ENCODE measurements at regions not wholly inside any gene's neighbourhood (a gene's known extent, or its start where the extent isn't known, plus 50 kb on each side); places are given as distances from the start of the nearest gene placed in this dataset.

DNA sequence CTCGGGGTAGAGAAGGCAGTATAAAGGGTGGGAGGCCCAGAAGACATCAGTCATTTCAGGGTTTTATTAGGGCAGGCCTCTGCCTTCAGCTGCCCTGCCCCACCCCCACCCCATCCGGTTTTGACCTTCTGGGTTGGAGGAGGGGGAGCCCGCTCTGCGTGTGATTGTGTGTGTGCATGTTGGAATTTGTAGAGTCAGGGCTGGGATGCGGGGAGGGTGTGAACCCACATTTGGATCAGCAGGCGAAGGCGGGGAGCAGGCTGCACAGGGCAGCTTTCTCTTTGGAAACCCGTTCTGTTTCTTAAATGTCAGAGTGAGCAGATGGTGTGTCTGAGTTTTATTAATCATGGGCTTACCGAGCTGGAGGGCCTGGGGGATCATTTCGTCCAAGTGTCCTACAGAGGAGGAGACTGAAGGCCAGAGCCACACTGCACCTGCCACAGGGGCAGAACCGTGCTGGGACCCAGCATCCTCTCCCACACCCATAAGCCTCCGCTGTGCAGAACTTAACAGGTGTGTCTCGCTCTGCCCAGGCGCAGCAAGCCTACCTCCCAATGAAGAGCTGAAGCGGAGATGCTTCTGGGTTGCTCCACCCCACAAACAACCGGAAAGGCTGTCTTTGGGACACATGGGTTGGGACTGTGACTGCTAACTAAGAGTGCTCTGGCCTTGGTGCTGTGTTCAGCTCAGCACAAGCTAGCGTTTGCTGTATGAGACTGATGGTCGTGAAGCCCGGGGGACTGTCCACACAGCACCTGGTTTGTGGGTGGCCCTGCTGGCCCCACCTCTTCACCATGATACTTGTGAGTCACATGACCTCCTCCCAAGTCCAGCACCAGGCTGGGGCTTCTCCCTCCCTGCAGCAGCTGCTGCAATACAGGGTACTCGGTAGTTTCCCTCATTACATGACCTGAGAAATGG, 70.9 kb upstream of the GSE1 start:
- DNase-seq (ENCODE audit: low read depth): no peak

DNA sequence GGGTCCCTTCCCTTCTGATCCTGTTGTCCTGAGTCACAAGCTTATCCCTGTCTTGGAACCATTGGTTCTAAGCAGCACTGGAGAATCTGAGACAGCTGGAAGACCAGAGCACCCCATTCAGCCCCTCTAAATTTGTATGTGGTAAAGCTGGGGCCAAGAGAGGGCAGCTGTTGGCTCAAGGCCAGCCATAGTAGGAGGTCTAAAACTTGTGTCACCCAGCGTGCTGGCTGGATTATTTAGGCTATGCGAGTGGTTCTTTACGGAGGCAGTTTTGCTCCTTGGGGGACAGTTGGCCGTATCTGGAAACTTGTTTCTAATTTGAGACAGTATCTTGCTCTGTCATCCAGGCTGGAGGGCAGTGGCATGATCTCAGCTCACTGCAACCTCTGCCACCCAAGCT, 69.6 kb upstream of the GSE1 start:
- no peak for DNase-seq (ENCODE audit: low read depth)

DNA sequence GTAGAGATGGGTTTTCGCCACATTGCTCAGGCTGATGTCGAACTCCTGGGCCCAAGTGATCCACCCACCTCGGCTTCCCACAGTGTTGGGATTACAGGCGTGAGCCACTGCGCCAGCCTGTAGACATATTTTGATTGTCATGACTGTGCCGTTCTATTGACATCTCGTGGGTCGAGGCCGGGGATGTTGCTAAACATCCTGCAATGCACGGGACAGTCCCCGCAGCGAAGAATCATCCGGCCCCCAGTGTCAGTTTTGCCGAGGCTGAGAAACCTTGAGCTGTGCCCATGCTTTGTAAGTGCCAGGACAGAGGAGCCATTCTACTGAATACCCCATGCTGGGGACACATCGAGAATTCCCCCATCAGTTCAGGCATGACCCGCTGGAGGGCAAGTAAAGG, 69.1 kb upstream of the GSE1 start:
- DNase-seq (ENCODE audit: low read depth): no peak

DNA sequence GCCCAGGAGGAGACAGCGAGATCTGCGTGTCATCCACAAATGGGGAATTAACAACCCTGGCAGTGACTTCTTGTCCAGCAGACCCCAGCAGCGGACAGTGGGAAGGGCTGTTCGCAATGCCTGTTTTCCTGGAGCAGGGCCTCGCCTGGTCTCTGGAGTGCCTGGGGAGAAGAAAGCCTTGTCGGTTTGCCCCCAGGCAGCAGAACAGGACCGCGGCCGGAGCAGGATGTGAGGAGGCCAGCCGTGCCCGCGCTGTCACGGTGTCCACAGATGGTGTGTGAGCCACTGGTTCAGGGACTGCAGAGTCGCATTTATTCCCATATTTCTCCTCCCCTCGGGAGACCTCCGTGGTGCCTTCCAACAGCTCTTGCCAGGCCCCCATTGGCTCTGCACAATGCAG, 68.5 kb upstream of the GSE1 start:
- no peak for DNase-seq (ENCODE audit: low read depth)

DNA sequence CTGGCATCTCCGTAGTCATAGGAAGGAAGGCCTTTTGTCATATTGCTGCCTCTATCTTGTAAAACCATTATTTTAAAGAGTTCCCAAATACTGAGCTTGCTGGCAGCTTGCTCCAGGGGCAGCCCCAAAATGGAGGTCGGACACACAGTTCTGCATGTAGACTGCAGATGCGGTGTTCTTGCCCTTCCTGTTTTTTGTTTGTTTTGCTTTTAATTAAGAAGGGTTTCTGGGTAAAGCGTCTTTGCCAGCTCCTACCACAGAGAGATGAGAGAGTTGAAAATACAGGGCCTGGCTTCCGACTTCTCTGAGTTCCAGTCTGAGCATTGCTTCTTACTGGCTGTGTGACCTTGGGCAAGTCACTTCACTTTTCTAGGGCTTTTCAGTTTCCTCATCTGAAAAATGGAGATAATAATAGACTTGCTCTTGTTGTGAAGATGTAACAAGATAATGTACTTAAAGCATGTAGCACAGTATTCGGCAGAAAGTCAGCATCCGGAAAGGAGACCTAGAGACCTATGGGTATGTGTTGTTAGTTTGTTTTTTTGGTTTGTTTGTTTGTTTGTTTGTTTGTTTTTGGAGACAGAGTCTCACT, 67.8 kb upstream of the GSE1 start:
- no peak for DNase-seq (ENCODE audit: low read depth)

DNA sequence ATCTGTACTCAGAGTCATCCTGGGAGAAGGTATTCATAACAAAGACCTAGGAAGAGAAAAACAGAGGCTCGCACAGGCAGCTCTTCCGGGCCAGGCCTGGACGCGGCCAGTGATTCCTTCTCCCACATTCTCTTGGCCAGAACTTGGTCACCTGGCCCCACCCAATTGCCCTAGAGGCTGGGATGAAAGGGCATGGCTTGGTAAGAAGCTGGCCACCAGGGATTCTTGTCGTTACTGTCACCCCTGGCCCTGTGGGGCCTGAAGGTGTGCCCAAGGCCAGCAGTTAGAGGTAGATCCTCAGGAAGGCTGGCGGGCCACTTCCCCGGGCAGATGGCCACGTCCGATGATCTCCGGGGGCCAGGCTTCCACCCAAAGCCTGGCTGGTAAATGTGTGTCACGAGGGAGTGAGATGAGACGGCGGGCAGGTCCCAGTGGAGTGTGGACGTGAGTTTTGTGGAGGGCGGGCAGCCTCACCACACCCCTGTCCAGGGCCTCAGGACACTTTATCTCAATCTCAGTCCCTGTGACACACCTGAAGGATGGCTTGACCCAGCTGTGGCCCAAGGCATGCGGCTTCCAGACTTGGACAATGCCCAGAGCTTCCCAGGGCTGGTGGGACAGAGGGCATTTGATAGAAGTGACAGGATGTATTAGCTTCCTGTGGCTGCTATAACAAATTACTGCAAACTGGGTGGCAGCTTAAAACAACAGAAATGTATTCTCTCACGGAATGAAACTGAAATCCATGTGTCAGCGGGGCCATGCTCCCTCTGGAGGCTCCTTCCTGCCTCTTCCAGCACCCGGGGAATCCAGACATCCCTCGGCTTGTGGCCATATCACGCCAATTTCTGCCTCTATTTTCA, 66.3 kb upstream of the GSE1 start:
- no peak for DNase-seq (ENCODE audit: low read depth)

DNA sequence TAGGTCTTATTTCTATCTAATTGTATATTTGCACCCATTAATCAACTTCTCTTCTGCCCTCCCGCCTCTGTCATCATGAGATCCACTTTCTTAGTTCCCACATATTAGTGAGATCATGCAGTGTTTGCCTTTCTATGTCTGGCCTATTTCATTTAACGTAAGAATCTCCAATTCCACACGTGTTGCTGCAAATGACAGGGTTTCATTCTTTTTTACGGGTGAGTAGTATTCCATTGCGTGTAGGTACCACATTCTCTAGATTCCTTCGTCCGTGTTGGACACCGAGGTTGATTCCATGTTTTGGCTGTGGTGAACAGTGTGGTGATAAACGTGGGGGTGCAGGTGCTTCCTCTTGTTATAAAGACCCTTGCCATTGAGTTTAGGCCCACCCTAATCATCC, 64.7 kb upstream of the GSE1 start:
- no peak for DNase-seq (ENCODE audit: low read depth)

DNA sequence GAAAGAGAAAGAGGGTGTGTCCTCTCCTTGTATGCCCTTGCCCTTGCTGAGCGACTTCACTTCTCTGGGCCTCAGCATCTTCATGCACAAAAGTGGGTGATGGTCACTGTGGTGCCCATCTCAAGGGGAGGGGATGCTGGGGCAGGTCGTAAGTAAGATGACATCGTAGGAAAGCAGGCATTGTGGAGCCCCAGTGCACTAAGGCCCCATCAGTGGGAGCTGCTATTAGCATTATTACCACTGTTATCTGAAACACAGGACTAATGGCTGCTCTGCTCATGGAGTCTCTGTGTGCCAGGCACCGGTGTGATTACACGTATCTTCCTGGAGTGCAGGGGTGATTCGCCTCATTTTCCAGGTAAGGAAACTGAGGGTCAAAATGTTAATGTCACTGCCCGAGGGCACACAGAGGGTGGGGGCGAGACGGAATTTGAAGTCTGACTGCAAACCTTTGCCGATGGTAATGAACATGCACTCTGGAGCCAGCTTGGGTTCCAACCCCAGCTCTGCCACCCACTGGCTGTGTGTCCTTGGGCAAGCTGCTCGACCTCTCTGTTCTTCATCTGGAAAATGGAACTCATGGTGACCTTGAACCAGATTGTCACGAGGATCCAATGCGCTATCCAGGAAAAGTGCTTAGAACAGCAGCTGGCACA, 63.2 kb upstream of the GSE1 start:
- no peak for DNase-seq (ENCODE audit: low read depth)

DNA sequence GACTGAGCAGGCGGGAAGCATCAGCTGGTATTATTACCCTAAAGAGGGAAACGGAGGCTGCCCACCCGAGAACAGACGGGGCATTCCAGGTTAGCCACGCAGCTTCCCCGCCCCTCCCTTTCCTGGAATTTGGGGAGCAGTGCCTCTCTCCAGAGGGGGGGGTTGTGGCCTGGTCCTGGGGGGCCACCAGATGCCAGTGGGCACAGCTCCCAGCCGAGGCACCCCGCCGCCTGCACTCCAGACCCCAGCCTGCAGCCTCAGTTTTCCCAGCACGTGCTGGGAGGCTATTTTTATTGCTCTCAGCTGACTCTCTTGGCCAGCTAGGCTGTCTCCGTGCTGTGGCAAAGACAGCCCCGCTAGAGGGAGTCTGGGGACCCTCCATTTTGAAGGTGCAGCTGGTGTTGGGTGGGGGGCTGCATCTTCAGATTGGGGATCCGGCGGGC, 62.7 kb upstream of the GSE1 start:
- no peak for DNase-seq (ENCODE audit: low read depth)

DNA sequence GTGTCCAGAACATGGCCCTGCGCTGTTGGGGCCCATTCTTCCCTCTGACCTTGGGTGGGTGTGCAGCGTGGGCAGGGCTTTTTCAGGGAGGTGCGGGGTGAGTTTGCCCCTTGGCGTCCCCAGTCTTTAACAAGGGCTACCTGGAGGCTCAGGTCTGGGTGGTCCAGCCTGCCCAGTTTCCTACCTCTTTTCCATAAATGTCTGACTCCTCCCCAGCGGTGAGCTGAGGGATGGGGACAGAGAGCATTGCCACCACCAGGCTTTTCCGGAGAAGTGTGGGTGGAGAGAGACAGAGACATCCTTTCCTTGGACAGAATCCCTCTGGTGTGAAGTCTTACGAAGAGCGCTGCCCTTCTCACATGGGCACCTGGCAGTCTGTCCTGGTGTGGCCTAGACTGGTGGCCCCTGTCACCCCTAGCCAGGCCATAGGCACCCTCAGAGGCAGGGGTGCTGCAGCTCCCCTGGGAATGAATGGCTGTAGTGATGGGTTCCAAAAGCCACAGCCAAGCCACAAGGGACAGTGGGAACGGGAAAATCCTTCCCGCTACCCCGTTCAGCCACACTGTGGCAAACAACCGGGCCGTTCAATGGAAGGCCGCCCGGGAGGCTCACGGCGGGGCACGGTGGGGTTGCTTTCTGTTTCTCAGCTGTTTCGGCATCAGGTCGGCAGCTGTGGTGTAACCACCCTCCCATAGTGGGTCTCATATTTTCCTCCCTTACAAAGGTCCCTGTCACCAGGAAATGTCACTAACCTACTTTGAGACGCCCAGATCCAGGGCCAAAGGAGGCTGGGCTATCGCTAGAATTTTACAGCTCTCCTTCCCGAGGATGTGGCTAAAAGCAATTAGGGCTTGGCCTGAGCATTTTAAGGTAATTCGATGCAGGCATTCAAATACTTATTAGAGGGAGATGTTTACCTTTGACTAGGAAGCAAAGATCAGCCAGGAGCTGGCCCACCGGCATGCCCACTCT, 61.9 kb upstream of the GSE1 start:
- DNase-seq (ENCODE audit: low read depth): no peak

DNA sequence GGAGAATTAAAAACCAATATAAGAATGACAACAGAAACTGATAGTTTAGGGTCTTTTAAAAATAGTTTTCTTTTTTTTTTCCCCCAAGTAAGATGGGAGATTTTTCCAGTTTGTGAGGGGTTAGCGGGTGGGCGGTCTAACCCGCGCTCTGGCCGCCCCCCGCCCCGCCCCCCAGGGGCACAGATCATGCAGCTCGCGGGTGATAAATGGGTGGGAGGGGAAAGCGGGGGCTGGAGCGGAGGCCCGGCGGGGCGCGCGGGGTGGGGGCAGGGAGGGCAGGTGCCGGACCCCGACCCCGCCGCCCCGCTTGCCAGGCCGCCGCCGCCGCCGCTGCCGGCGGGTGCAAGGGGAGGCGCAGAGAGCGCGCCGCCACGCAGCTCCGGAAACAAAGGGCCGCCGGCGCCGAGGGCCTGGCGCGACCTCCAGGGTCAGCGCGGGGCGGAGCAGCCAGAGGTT, 60.1 kb upstream of the GSE1 start:
- DNase-seq (ENCODE audit: low read depth): no peak

DNA sequence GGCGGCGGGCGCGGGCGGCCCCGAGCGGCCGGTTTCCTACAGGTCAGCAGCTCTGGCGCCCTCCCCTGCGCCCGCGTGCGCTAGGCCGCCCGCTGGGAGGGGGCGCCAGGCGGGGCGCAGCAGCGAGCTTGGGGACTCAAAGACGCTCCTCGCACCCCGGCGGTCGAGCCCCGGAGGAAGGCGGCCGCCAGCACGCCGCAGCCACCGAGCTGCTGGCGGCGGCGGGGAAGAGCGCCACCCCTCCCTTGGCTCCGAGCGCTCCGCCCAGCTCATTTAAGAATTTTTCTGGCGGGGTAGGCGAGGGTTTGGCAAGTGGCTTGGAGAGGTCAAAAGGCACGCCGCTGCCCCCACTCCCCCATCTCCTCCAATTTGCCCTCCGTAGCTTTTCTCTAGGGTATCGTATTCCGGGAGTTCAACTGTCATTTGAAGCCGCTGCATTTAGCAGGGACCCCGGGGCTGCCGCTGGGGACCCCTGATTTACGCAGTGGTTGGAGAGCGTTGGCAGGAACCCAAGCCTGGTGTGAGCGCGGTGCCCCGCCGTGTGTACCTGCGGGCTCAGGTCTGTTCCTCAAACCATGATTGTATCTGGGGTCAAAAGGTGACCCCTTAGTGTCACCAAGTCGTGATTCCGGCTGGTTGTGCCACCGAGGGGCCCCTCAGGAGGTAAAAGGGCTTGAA, 59.5 kb upstream of the GSE1 start:
- no peak for DNase-seq (ENCODE audit: low read depth)

DNA sequence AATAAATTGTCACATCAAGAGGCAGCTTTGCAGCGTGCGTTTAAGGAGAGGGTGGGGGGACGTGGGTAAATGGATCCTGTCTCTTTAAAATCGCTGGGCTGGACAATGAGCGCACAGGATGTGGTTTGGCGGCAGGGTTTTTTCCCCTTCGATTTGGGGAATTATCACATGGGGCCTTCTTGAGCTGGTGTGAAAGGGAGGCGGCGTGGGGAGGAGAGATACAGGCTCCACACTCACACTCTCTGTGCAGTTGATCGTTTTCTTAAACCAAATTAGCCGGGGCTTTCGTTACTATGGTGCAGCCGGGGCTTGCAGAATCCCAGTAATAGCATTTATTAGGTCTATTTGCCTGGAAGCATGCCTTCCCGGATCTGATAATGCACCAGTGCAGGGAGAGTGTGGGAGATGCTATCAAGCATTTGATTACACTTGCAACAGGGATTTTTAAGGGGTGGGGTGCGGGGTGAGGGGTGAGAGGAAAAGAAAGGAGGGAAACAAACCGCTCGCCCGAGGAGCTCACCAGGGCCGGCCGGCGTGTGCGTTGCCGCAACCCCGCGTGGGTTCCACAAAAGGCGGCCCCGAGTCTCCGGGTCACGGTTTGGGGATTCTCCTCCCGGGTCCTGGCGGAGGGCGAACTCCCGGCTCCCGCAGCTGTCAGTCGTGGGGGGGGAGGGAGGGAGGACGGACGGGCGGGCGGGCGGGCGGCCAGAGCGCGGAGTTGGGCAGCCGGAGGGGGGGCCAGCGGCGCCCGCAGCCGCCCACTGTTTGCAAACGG, 58.8 kb upstream of the GSE1 start:
- peak; percentile 66 for DNase-seq (ENCODE audit: low read depth)

DNA sequence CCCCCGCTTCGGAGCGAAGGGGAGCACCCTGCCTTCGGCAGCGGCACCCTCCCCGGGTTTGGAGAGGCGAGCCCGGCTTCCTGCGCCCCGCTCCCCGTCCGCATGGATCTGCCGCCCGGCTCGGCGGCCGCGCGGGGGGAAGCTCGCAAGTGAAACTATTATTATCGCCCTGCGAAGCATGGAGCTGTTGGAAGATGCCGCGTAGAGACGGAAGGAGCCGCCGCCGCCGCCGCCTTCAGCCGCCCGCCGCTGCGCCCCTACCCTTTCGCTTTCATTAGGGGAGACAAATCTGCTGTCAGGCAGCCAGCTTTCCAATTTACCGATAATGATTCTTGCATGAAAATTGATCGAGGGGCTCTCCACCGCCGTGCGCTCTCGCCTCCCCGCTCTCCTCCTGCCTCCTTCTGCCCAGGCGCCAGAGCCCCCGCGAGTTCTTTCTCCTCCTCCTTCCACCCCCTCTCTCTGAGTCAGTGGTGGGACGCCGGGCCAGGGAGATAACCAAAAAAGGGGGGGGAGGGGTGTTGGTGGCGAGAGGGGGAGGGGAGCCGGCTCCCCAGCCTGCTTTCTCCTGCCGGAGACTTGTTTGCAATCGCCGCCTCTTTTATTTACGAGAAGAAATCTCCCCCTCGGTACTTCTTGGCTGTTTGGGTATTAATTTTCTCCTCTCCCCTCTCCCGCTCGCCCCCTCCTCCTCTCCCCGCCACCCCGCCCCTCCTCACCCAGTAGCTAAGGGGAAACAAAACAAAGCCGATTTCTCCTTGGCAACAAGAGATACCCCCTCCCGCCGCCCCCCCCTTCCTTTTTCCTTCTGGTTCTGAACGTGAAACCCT, 58.0 kb upstream of the GSE1 start:
- DNase-seq (ENCODE audit: low read depth): no peak

DNA sequence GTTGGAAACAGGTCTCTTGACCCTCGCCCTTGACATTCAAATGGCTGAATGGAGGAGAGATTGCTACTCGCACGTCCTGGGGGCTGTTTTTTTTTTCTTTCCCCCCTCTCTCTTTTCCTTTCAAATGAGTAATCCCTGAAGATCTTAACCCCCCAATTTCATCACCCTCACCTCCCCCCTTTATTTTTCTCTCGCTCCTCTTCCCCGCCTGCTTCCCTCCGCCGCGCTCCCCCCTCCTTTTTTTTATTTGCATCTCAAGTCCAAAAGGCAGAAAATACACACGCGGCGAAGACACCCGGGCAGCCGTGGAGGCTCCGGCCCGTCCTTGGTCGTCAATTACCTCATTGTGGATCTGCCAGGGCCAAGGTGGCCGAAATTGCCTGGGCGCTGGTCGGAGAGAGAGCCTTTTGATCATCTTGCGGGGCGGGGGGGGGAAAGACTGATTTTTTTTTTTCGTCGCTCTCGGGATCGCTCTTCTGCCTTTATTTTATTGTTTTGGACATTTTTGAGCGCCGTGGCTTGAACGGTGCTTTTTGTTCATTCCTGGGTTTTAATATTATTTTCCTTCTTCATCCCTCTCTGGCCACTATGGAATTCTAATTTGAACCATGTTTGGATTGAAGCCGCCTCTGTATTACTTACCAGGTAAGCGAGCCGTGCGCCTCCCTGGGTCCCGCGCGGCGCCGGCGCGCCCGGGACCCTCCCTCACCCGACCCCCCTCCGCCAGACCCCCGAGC, 57.2 kb upstream of the GSE1 start:
- DNase-seq (ENCODE audit: low read depth): no peak

DNA sequence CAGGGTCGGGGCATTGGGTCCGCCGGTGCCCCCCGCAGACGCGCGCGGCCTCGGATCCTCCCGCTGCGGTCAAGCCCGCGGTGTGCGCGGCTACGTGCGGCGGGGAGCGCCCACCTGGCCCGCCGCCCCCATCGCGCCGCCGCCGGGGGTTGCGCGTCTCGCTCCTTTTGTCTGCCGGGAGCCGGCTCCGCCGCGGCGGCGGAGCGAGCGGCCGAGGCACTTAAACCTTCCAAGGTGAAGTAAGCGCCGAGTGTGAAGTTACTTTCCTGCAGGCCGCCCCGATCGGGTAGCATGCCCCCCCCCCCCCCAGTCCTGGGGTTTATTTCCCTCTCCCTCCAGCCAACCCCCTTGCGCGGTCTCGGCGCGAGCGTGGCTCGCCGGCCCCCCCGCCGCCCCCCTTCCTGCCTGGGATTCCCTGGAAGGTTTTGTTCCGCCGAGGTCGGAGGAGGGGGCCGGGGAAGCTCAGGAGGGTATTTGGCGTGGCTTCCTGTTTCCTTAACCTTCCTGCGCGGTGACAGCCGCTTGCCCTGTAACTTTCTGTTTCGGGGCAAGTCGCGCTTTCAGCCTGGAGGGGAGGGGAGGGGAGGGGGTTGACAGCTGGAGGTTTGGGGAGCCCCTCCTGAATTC, 56.6 kb upstream of the GSE1 start:
- no peak for DNase-seq (ENCODE audit: low read depth)
